ENCODE measurements at regions not wholly inside any gene's neighbourhood (a gene's known extent, or its start where the extent isn't known, plus 50 kb on each side); places are given as distances from the start of the nearest gene placed in this dataset.

GRCh38 chrX:121259170-121259569 is 211.8 kb downstream of the GLUD2 start:
- TF ChIP-seq, protein P1, sequence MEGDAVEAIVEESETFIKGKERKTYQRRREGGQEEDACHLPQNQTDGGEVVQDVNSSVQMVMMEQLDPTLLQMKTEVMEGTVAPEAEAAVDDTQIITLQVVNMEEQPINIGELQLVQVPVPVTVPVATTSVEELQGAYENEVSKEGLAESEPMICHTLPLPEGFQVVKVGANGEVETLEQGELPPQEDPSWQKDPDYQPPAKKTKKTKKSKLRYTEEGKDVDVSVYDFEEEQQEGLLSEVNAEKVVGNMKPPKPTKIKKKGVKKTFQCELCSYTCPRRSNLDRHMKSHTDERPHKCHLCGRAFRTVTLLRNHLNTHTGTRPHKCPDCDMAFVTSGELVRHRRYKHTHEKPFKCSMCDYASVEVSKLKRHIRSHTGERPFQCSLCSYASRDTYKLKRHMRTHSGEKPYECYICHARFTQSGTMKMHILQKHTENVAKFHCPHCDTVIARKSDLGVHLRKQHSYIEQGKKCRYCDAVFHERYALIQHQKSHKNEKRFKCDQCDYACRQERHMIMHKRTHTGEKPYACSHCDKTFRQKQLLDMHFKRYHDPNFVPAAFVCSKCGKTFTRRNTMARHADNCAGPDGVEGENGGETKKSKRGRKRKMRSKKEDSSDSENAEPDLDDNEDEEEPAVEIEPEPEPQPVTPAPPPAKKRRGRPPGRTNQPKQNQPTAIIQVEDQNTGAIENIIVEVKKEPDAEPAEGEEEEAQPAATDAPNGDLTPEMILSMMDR (IDR thresholded peaks at IDR 0.05), result no peak
- no peak for TF ChIP-seq POLR2A (IDR thresholded peaks at IDR 0.05)
